ENCODE measurements at regions not wholly inside any gene's neighbourhood (a gene's known extent, or its start where the extent isn't known, plus 50 kb on each side); places are given as distances from the start of the nearest gene placed in this dataset.

DNA sequence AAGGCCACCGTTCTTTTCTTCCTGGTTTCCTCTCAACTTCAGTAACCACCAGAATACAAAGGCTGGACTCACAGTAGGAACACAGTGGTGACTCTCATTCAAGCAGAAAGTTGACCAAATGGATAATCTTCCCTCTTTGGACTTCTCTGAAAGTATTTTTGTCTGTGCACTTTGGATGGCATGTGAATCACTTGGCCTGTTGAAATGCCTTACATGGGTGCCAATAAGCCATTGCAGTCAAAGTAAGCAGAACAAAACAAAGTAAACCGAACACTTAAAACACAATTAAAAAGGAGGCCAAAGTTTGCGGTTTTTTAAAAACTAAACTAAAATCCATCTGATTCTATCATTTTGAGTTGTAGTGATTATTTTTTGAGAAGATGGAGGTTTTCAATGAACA lies 370.1 kb upstream of the DDHD1 start:
- DNase-seq (ENCODE audit: low spot score), result no peak
- no peak for FAIRE-seq

- FAIRE-seq (no peak), DNase-seq (ENCODE audit: low spot score) (no peak)
These were observed 367.2 kb upstream of the DDHD1 start for GRCh38 chr14:53520078-53520928.

DNA sequence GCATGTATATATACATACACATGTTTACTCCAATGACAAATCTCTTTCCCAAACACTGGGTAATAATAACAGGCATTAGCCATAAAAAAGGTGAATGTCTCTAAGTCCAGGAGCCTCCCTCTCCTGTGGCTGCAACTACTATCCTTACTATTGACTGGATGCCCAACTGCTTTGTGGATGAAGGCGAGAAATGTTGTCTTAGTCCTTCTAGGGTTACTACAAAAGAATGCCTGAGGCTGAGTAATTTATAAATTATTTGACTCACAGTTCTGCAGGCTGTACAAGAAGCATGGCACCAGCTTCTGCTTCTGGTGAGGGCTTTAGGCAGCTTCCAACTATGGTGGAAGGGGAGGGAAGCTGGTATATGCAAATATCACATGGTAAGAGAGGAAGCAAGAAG lies 366.0 kb upstream of the DDHD1 start:
- FAIRE-seq (no peak), DNase-seq (ENCODE audit: low spot score) (no peak)

DNA sequence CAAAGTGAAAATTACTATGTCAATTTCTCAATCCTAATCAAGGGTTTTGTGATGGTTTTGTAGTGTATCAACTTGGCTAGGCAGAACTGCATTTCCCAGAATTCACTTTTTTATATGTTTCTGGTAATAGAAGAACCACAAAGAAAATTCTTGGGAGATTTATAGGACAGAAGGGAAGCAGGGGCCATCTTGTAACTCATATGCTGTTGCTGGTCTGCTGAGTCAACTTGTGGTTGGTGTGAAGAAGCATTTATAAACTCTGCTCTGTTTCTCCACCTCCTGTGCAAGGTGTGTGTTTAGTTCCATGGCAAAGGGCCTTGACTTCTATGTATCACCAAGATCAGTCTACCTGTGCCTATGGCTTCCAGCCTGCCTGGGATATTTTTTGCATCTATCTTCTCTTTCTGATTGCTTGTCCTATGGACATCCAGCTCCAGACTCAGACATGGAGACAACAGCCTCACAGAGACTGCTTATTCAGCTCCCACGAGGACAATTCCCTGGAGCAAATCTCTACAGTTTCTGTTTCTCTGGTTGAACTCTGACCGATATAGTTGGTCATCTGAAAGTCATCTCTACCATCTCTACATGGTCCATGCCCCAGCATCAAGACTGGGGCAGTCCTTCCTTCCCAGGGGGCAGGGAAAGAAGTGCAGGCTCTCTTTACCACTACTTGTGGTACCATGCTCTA lies 364.3 kb upstream of the DDHD1 start:
- DNase-seq (ENCODE audit: low spot score), result no peak
- FAIRE-seq, result no peak

- FAIRE-seq (no peak), DNase-seq (ENCODE audit: low spot score) (no peak)
These were observed 363.2 kb upstream of the DDHD1 start for GRCh38 chr14:53516261-53516774.

DNA sequence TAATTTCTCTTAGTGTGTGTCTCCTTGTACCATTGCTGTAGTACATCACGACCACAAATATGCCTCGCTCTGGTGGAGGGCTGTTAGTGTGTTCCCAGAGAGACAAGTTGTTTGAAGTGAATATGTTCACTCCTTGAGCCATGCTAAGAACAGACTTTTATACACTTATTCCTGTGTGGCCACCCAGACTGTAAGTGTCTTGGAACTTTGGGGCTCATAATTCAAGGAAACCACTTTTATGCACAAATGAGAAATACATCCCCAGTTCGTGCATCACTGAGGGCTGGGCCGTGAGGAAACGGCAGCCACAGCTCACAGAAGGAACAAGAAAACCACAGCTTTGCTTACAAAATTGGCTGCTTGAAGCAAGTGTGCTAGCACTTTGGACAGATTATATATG lies 362.2 kb upstream of the DDHD1 start:
- FAIRE-seq (no peak), DNase-seq (ENCODE audit: low spot score) (no peak)

- no peak for DNase-seq (ENCODE audit: low spot score)
- no peak for FAIRE-seq
These were observed 361.1 kb upstream of the DDHD1 start for GRCh38 chr14:53514197-53514596.

GRCh38 chr14:53510281-53510912 lies 357.3 kb upstream of the DDHD1 start:
- FAIRE-seq (no peak), DNase-seq (ENCODE audit: low spot score) (no peak)

- no peak for DNase-seq (ENCODE audit: low spot score)
These were observed 356.4 kb upstream of the DDHD1 start for GRCh38 chr14:53509276-53510244.

GRCh38 chr14:53501361-53502211 lies 348.5 kb upstream of the DDHD1 start:
- no peak for DNase-seq (ENCODE audit: low spot score)

More at GRCh38 chr14:53509276-53510244, 356.4 kb upstream of the DDHD1 start:
- FAIRE-seq, result no peak

GRCh38 chr14:53500191-53500590 lies 347.1 kb upstream of the DDHD1 start:
- DNase-seq (ENCODE audit: low spot score) (no peak), FAIRE-seq (no peak)

More at GRCh38 chr14:53501361-53502211, 348.5 kb upstream of the DDHD1 start:
- FAIRE-seq, result no peak

GRCh38 chr14:53496668-53497067 lies 343.5 kb upstream of the DDHD1 start:
- FAIRE-seq (no peak), DNase-seq (ENCODE audit: low spot score) (no peak)

DNA sequence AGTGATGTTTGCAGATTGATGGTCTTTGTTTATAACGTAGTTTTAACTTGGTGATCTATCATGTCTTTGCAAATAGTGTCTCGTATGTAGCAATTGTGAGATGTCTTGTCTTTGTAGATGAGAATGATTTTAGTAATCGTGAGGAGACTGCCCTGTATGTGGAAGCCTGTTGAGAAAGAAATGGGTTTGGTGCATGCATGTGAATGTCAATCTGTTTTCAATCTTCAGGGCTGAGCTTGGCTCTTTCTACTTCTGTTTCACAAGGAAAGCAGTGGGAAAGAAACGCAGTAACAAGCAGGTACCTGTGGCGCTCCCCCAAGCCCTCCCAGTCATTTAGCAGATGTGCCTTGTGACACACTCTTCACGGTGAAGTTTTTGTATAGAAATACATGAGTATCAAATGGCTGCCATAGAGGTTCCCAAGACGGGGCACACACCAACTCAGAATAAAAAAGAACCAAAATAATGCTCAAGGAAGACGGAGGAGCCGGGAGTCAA lies 342.8 kb upstream of the DDHD1 start:
- DNase-seq (ENCODE audit: low spot score) (no peak), FAIRE-seq (no peak)

GRCh38 chr14:53494587-53494986 lies 341.5 kb upstream of the DDHD1 start:
- DNase-seq (ENCODE audit: low spot score) (no peak), FAIRE-seq (no peak)

DNA sequence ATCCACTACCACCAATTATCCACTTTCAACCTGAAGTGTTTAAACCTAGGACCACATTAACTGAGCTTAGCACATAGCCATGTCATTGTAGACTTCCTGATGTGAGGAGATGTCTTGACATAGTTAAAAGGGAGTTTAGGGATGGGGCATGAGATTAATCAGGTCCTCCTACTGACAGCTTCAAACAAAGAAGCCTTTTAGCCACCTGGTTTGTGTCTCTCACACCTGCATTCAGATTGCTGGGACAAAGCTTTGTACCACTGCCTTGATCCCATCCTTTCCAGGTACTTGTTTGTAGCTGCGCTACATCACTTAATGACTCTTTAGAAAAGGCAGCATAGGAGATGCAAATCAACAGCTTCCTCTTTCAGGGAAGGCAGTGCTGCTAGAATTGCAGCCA lies 340.7 kb upstream of the DDHD1 start:
- no peak for FAIRE-seq

DNA sequence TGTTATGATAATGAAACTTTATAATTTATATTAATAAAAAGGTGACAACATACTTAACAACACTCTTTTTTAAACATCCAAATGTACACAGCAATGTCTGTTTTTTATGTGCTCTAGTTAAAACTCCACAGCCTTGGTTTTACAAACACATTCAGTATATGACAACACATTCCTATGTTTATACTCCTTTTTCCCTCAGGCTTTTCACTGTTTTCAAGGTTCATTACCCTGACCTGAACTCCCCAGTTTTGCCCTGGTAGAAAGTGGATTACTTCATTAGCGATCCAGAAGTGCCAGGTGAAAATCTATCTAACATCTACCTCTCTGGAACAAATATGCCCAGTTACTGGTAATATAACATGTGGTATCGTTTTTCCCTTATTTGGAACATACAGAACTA lies 340.2 kb upstream of the DDHD1 start:
- FAIRE-seq, result no peak
- no peak for DNase-seq (ENCODE audit: low spot score)

More for the DNA sequence above, 340.7 kb upstream of the DDHD1 start:
- DNase-seq (ENCODE audit: low spot score), result no peak

GRCh38 chr14:53491884-53492277 lies 338.8 kb upstream of the DDHD1 start:
- no peak for DNase-seq (ENCODE audit: low spot score)
- no peak for FAIRE-seq

GRCh38 chr14:53491256-53491883 lies 338.2 kb upstream of the DDHD1 start:
- DNase-seq (ENCODE audit: low spot score), result no peak
- FAIRE-seq, result no peak

DNA sequence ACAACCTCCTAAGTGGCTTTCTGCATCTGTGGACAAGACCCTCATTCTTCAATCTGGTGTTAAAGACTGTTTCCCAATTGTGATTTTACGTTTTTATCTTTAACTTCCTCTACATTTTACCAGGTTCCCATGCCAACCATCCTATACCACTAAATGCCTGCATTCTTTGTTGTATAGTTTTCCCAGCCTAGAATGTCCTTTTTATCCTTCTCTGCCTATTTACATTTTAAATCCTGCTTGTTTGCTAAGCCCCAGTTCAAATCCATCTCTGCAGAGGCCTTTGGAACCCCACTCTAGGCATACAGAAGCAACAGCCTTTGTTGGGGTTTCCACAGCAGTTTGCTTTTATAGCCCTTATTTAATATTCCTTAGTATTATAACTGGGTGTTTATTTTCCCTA lies 325.1 kb upstream of the DDHD1 start:
- FAIRE-seq (no peak), DNase-seq (ENCODE audit: low spot score) (no peak)
